NCI-H748 treated with DMSO at 0.1 percent for 48 hours (cell line): ENCODE measurements at regions not wholly inside any gene's neighbourhood (a gene's known extent, or its start where the extent isn't known, plus 50 kb on each side); places are given as distances from the start of the nearest gene placed in this dataset.

Experiments
- DNase-seq: peaks from one replicate; lab custom pipeline; 2025; lab: John Stamatoyannopoulos, UW

DNA sequence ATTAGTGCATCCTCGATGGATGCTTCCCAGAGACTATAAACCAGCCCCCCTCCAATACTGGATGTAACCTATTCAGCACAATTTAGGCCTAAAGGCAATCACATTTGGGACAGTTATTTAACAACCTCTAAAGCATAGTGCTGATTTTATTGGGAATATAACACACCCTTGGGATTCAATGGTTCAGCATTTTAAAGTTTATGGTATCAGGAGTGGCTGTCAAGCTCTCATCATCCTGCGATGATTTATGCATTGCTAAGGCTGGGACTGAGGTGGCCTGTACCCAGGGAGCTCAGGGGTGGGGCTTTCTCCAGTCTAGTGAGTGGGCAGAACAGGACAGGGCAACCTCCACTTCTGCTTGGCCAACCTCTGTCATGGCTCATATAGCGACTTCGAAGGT, 464.9 kb downstream of the INHBA start:
- no peak for DNase-seq

GRCh38 chr7:41232086-41232485, 470.8 kb downstream of the INHBA start:
- DNase-seq, result no peak

- DNase-seq, result no peak
Measured at GRCh38 chr7:41224063-41224763, 478.7 kb downstream of the INHBA start.

DNA sequence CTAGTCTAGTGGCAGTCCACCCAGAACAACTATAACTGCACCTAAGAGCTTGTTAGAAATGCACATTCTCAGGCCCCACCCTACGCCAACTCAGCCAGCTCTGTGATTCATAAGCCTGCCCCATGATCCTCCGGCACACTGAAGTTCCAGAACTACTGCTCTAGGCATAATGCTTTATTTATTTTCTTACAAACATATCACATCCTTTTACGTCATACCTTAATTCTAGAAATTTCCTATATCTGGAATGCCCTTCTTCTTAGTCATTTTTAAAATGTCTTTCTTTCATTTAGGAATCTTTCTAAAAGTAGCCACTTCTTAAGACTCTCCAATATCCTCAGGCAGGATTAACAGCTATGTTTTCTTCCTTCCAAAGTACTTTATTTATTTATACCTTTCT, 480.1 kb downstream of the INHBA start:
- DNase-seq, result no peak

GRCh38 chr7:41220266-41220665, 482.6 kb downstream of the INHBA start:
- no peak for DNase-seq

DNA sequence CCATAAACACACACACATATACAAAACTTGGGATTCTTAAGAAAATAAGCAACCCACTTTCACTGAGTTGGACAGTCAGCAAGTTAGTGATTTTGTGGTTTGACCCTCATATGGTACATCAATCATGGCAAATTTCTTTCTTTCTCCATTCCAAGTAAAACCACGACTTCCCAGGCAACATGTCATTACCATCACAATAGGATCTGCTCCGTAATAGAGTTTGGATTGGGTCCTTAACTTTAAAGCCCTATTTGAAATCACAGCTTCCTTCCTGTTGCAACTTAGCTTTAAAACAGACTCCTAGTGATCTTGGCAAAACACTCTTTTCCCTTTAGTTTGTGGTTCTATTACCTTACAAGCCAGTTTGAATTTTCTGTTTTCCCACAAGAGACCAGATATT, 483.6 kb downstream of the INHBA start:
- no peak for DNase-seq

- DNase-seq, result no peak
Measured at GRCh38 chr7:41217306-41217705, 485.6 kb downstream of the INHBA start.

DNA sequence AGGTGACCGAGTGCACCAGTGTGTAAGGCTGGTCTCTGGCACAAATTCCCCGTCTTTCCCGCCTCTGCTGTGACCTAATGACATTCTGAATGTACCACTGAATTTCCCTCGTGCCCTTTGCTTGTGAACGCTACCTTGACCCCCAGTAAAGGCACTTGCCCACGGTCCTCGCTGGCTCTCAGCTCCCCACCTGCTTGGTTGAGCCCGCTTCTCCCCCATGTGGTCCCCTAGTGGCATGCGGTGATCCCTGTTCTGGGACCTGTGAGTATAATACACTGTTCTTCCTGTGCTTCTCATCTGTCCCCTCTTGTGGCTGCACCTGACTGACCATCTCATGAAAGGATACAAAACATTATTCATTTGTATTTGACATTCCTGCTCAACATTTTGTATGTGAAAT, 495.7 kb downstream of the INHBA start:
- no peak for DNase-seq

DNA sequence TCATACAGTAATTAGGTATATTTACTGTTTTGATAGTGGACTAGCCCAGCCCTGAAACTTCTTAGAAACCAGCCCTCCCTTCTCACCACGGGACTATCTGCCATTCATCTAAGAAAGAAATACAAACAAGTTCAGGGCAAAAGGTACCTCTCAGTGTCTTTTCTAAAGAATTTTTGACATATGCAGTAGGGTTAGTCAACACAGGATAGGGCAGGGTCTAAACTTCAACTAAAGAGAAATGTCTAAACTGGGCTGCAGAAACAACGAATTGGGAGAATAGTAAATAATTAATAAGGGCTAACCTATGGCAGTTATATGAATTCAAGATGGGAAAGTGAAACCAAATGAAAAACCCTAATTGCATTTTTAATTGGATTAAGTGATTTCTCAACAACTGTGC, 496.6 kb downstream of the INHBA start:
- DNase-seq, result no peak

DNA sequence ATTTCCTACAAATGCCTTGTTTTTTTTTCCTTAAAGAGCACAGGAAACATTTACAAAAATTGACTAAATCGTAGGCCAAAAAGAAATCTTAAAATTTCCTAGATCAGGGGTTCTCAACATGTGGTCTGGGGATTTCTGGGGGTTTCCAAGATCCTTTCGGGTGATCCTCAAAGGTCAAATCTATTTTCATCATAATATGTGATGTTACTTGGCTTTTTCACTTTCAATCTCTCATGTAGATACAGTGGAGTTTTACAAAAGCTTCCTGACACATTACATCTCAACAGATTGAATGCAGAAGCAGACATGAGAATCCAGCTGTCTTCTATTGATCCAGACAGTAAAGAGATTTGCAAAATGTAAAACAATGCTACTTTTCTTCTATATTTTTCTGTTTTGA, 497.3 kb downstream of the INHBA start:
- no peak for DNase-seq

- no peak for DNase-seq
Measured at GRCh38 chr7:41203542-41203941, 499.3 kb downstream of the INHBA start.

GRCh38 chr7:41201021-41201420, 501.9 kb downstream of the INHBA start:
- DNase-seq, result no peak

DNA sequence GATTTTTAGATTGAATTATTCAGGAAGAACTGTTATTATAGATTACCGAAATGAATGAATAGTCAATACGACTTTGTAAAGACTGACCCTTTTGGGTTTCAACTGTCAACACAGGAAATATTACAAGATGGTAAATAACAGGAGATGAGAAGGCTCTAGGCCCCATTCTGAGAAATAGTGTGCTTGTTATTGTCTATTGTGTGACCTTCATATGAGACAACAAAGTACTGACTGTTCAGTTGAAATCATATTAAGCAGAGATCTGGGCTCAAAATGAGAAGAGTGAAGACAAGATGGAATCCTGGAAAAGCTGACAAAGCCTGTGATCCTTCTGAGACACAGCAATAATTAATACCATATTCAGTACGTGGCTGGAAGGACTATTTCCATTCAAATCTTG, 503.8 kb downstream of the INHBA start:
- DNase-seq, result no peak

DNA sequence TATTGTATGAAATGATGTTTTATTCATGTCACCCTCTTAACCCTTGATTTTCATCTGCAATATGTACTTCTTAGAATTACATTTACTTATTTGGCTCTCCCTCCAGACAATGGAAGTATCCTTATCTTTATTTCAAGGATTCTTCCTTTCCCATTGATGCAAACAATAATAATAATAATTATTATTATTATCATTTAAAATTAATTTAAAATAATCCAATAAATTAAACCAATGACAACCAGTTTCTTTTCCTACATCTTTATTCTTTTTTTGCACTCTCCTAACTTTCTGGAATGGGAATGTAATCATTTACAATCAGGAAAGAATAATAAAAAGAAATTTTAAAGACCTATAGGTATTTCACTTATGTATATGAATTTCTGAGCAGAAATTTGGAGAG, 504.4 kb downstream of the INHBA start:
- DNase-seq, result no peak

DNA sequence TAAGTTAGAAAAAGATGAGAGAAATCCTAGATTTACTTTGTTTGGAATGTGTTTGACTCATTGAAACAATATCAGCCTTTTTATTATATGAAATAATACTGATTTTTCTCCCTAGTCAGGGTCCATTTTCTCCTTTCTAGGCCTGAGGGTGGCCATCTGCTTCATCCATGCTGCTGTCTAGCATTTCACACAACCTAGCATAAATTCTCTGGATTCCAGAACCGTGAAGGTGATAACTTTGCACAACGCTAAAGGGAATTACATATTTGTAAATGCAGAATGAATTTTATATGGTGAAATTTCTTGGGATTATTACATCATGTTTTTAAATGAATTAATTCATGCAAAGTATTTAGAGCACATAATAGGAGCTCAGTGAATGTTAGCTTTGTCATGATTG, 505.1 kb downstream of the INHBA start:
- DNase-seq, result no peak

DNA sequence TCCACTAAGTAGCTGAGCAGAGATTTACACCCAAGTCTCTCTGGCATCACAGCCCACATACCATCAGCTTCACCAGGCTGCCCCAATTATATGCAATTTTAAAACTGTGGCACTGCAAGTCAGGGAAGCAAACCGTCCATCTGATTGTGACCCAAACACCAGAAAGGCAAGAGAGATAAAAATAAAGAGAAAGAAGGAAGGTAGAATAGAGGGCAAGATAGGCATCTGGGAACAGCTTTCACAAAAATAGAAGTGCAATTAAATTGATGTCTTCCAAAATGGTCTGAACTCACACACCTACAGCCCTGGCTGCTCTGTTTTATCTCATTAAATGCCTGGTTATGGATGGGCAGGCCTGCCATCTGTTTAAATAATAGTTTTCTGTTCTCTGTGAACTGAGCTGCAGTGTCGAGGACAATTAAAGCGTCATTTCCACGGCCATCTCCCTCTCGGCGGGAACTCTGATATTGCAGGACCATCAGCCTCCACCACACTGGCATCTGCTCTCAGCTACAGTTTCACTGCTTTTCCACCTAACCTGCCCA, 509.1 kb downstream of the INHBA start:
- DNase-seq, result no peak

DNA sequence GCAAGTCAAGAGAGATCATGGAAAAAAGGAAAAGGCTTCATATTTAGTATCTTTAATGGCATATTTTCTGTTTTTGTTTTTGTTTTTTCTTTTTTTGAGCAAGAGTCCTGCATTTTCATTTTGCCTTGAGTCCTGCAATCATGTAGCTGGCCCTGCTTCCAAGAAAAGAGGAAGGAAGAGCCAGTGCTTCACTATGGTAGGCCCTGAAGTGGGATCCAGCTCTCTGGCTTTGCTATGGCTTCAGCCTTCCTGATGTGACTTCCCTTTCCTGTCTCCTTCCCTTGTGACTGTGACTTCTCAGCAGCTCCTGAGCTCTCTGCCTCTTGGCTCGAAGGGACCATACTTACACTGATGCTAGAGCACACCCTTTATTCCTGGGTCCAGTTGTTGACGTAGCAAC, 512.3 kb downstream of the INHBA start:
- DNase-seq, result no peak

DNA sequence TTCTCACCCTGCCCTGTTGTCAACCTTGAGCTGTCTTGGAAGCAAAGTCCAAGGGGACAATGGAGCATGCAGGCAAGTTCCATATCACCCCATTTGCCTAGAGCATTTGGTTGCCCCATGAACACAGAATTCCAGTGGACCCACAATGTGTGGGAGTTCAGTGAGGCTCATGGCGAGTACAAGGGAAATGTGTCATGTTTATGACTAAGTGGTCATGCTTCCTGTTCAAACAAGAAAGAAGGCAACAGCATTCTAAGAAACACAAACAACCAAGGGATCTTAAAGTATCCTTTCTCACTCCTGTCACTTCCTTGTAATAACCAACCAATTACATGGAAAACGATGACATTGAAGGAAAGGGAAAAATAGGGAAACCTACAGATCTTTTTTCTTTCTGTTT, 513.0 kb downstream of the INHBA start:
- no peak for DNase-seq

DNA sequence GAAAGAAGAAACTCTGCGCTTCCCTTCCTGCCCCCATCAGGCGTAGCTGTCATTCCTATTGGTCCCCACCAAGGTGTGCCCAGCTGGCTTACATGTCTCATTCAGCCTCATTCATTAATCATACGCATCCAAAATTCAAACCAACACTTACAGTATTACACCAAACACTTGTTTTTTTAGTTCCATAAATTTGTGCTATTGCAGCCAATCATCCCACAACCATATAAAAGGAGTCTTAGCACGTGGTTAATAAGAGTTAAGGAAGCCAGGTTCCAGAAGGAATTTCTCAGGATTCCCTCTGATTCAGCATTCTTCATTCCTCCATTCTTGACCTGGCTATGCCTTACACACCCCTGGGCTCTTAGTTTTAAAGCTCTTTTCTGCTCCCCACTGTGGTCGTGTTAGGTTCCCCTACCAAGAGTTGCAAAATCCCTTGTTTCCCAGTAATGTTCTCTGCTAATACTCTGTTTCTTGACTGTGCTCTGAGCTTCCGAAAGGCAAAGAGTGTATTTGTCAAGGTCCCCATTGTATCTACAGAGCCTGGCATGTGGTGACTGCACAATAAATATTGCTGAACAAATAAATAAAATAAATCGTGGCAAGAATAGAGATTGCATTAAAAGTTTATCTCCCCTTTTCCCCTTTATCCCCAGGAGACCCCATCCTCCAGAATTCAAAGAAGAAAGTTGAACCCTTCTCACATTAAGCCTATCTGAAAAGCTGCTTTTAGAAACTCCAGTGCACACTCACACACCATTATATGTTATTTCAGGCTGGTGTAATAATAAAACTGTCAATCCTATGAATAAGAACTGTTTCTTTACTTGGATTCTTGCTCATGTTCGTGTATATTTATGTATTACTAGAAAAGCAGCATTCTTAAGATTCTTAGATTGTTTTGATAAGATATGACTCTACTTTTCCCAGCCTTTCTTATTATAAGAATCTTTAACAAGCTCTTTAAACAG, 514.4 kb downstream of the INHBA start:
- DNase-seq, result no peak

GRCh38 chr7:41187322-41187721, 515.6 kb downstream of the INHBA start:
- DNase-seq, result no peak

GRCh38 chr7:41185851-41186250, 517.0 kb downstream of the INHBA start:
- no peak for DNase-seq

DNA sequence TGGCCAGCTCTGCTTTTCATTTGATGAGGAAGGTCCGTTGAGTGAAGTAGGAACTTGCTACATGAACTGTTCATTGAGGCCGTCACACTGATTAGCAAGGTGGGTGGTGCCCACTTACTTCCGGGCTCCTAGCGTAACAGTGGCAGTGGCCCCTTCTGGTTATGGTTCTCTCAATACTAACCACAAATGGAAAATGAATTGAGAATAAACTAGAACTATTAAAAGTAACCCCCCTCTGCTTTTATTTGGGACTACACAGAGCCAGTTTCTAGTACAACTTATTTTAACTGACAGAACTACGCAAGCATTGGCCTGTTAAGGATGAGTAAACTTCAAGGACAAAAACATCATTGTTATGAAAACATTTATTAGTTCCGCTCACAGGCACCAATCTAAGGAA, 519.1 kb downstream of the INHBA start:
- DNase-seq, result no peak

DNA sequence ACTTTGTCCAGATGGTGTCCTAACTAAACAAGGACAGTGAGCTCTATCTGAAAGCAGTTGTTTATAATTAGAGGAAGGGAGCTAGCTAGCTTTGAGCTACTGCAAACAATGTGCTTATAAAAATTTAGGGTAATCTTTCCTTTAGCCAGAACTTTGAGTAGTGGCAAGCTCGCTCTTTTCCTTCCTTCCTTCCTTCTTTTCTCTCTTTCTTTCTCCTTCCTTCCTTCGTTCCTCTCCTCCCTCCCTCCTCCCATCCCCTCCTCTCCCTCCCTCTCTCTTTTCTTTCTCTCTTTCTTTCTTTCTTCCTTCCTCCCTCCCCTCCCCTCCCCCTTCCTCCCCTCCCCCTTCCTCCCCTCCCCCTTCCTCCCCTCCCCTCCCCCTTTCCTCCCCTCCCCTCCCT, 520.1 kb downstream of the INHBA start:
- DNase-seq, result no peak
